ENCODE measurements at regions not wholly inside any gene's neighbourhood (a gene's known extent, or its start where the extent isn't known, plus 50 kb on each side); places are given as distances from the start of the nearest gene placed in this dataset.

DNA sequence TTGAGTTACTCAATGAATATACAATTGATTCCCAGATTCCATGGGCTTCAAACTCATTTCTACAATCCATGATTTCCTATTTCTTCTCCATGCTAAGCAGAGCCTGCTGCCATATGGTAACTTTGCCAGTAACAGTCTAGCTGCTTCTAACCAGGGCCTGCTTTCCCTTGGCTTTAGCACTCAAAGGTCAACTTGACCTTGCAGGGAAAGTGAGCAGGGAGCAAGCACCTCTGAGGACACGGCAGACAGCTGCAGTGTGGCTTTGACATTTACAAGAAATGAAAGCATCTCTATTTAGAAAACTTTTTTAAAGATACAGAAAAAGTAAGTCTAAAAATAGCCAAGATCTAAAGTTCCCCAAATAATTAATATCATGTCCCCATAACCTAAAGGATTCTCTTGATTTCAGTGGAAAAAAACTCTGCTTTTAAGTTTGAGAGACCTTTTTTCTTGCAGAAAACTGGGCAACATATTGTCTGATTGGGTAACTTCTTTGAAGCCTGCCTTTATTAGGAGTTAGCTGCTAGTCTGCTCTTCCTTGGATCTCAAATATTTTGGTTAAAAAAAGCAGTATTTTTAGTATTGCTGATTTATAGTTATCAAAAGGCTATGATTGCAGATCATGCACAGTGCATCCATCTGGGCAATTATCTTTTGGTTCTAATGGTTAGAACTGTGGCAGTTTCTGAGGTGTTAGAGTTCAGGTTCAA lies 257.9 kb downstream of the AHR start:
- TF ChIP-seq, protein P1, sequence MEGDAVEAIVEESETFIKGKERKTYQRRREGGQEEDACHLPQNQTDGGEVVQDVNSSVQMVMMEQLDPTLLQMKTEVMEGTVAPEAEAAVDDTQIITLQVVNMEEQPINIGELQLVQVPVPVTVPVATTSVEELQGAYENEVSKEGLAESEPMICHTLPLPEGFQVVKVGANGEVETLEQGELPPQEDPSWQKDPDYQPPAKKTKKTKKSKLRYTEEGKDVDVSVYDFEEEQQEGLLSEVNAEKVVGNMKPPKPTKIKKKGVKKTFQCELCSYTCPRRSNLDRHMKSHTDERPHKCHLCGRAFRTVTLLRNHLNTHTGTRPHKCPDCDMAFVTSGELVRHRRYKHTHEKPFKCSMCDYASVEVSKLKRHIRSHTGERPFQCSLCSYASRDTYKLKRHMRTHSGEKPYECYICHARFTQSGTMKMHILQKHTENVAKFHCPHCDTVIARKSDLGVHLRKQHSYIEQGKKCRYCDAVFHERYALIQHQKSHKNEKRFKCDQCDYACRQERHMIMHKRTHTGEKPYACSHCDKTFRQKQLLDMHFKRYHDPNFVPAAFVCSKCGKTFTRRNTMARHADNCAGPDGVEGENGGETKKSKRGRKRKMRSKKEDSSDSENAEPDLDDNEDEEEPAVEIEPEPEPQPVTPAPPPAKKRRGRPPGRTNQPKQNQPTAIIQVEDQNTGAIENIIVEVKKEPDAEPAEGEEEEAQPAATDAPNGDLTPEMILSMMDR (IDR thresholded peaks at IDR 0.05; ENCODE audit: insufficient read depth, low read depth, low read length), result no peak
- no peak for TF ChIP-seq EZH2 (IDR thresholded peaks at IDR 0.05; ENCODE audit: insufficient read depth, low read length)

All from astrocyte (in vitro differentiated cells and primary cell).